ENCODE measurements at regions not wholly inside any gene's neighbourhood (a gene's known extent, or its start where the extent isn't known, plus 50 kb on each side); places are given as distances from the start of the nearest gene placed in this dataset.

DNA sequence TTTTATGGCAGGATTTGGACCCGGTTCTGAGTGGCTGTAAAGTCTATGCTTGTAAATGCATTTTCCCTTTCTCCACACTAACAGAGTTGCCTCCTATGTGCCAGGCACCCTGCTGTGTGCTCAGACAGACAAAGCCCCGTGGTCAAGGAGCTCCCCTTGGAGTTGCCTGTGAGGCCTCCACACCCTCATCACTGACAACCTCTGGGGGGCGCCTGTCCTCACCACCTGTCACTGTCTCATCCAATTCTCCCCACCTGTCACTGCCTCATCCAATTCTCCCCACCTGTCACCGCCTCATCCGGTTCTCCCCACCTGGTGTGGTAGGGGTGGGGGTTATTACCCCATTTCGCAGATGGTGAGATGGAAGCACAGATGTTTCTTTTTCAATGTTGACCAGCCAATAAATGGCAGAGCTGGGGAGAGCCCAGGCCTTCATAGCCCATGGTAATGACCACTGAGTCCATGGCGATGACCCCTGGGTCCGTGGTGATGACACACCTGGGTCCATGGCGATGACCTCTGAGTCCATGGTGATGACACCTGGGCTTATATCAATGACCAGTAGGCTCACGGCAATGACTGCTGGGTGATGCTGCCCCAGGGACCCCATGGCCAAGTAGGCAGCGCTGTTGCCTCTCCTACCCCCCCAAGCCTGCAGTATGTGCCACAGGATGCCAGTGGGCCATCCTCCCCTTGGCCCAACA, 150.1 kb downstream of the IRF8 start:
- Mint-ChIP-seq H3K27me3 (ENCODE audit: low read depth) (peaks cover 70% of the 10 kb centered on the region), H3K9me3 (no peaks in the 10 kb centered on the region), H3K4me1 (peaks cover 17% of the 10 kb centered on the region), H3K27ac (no peak overlapping the region), H3K36me3 (no peaks in the 10 kb centered on the region), H3K4me3 (no peak overlapping the region)
- no peak for TF ChIP-seq CTCF (IDR thresholded peaks at IDR 0.05; ENCODE audit: unreplicated experiment)
- DNase-seq (ENCODE audit: low spot score in 2 of 2, unreplicated experiment in 2 of 2) = no peak

DNA sequence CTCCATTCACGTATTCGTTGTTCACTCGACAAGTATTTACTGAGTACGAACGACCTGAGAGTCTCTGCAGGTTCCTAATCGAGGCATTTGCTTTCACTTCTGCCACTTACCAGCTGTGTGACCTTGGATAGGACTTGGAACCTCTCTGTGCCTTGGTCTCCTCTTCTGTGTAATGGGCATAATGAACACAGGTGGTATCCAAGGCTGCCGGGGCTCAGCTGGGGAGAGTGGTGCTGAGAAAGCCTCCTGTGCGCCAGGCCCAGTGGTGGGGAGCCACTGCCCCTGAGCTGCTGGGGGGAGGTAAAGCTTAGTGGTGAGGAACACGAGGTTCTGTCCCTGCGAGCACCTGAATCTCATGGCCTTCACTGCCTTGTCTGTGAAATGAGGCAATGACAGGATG, 150.7 kb downstream of the IRF8 start:
- Mint-ChIP-seq H3K4me3 (no peak overlapping the region), H3K36me3 (no peaks in the 10 kb centered on the region), H3K27ac (no peak overlapping the region), H3K9me3 (no peaks in the 10 kb centered on the region), H3K27me3 (ENCODE audit: low read depth) (peaks cover 70% of the 10 kb centered on the region), H3K4me1 (peaks cover 17% of the 10 kb centered on the region)
- no peak for DNase-seq (ENCODE audit: low spot score in 2 of 2, unreplicated experiment in 2 of 2)
- no peak for TF ChIP-seq CTCF (IDR thresholded peaks at IDR 0.05; ENCODE audit: unreplicated experiment)

DNA sequence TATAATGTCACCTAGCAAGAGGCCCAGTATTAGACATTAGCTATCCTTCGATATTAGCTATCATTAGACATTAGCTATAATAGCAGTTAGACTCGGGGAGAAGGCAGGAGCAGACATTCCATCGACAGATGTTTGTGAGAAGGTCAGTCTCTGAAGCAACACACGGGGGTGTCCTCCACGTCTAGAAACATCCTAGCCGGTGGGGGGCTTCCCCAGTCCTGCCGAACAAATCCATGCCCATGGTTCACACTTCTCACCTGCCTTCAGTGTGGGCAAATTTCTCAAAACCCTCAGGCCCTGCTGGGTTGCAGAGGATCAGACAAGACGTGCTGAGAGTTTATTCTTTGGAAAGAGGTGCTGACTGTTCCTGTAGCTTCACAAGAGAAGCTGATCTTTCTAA, 151.1 kb downstream of the IRF8 start:
- peaks cover 70% of the 10 kb centered on the region for H3K27me3 Mint-ChIP-seq (ENCODE audit: low read depth)

GRCh38 chr16:86050591-86051367, 151.8 kb downstream of the IRF8 start:
- no peak for DNase-seq (ENCODE audit: low spot score in 2 of 2, unreplicated experiment in 2 of 2)
- no peak overlapping the region for H3K27ac Mint-ChIP-seq
- H3K4me1 Mint-ChIP-seq = peaks cover 17% of the 10 kb centered on the region
- no peak for TF ChIP-seq CTCF (IDR thresholded peaks at IDR 0.05; ENCODE audit: unreplicated experiment)
- H3K4me3 Mint-ChIP-seq = no peak overlapping the region
- H3K27me3 Mint-ChIP-seq (ENCODE audit: low read depth) = peaks cover 70% of the 10 kb centered on the region
- H3K36me3 Mint-ChIP-seq = no peaks in the 10 kb centered on the region
- no peaks in the 10 kb centered on the region for H3K9me3 Mint-ChIP-seq

More for the DNA sequence above, 151.1 kb downstream of the IRF8 start:
- Mint-ChIP-seq H3K4me1 (peaks cover 17% of the 10 kb centered on the region), H3K9me3 (no peaks in the 10 kb centered on the region), H3K4me3 (no peak overlapping the region), H3K27ac (no peak overlapping the region), H3K36me3 (no peaks in the 10 kb centered on the region)
- TF ChIP-seq CTCF (IDR thresholded peaks at IDR 0.05; ENCODE audit: unreplicated experiment) = no peak
- no peak for DNase-seq (ENCODE audit: low spot score in 2 of 2, unreplicated experiment in 2 of 2)

DNA sequence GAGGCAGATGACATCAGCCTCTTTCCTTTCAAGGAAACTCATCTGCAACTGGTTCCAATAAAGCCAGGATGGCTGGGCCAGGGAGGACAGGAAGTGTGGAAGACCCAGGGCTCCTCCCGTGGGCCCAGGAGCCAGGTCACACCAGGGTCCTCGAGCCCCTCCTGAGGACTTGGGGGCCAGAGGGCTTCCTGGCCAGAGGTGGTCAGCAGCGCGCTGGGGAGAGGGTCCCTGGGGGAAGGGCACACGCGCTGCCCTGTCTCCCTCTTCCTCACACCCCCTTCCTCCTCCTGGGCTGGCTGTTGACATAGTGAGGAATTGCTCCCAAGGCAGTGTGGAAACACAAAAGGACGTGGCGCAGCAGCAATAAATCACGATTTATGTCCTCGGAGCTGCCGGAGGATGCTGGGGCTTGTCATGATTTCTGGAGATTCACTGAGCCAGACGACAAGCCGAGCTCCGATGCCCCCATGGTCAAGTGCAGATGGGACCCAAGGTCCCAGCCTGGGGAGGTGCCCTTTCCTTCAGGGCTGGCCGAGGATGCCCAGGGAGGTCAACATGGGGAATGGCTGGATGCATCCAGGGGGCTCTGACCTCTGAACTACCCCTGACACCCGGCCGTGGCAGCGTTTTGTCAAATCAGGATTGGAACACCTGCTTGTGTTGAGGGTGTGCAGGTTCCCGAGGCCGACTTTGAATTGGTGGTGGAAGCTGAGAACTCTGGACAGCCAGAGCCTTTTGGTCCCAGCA, 152.6 kb downstream of the IRF8 start:
- H3K27me3 Mint-ChIP-seq (ENCODE audit: low read depth) = peaks cover 65% of the 10 kb centered on the region
- H3K4me3 Mint-ChIP-seq = no peak overlapping the region
- H3K27ac Mint-ChIP-seq = no peak overlapping the region
- no peaks in the 10 kb centered on the region for H3K36me3 Mint-ChIP-seq
- peaks cover 10% of the 10 kb centered on the region for H3K4me1 Mint-ChIP-seq
- TF ChIP-seq CTCF (IDR thresholded peaks at IDR 0.05; ENCODE audit: unreplicated experiment) = no peak
- H3K9me3 Mint-ChIP-seq = no peaks in the 10 kb centered on the region
- DNase-seq (ENCODE audit: low spot score in 2 of 2, unreplicated experiment in 2 of 2) = no peak

Measured in mesothelial cell of epicardium (in vitro differentiated cells).